OCI-LY7 (cell line): ENCODE measurements at regions not wholly inside any gene's neighbourhood (a gene's known extent, or its start where the extent isn't known, plus 50 kb on each side); places are given as distances from the start of the nearest gene placed in this dataset.

Experiments
- BruUV-seq: library from RNA; stranded (reverse); fragments of 400-500 nt; replicated peaks from 2 replicates; lab custom pipeline; 2021; lab: Mats Ljungman, UMichigan
- CTCF ChIA-PET: fragments of 300-600 bp; sonication (Branson Sonifier 250); formaldehyde crosslinking; loops from one replicate; lab custom pipeline; 2022; ENCODE audit warnings: antibody characterized with exemption; ENCODE audit not compliant: unreplicated experiment; lab: Charles Lee
- POLR2A ChIA-PET: fragments of 300-600 bp; sonication (Branson Sonifier 250); formaldehyde crosslinking; loops from one replicate; lab custom pipeline; 2022; ENCODE audit warnings: antibody characterized with exemption; lab: Charles Lee
- DNase-seq: peaks from one replicate; pipeline ENCODE4 v3.0.0-alpha.2; 2015; ENCODE audit warnings: low spot score
- H2AFZ ChIP-seq: fragments of 200-600 bp; sonication (generic), shearing (Covaris generic); 2 replicates; pipeline ENCODE4 v1.6.1; 2014; ENCODE audit warnings: mild to moderate bottlenecking, antibody characterized with exemption, low read length, moderate library complexity
- H3K27ac ChIP-seq: fragments of 200-600 bp; sonication (generic); 2 replicates; pipeline ENCODE4 v1.5.1; 2014; ENCODE audit warnings: mixed run types, low read depth, mild to moderate bottlenecking, moderate library complexity, low read length, inconsistent platforms; ENCODE audit not compliant: poor library complexity, severe bottlenecking
- H3K36me3 ChIP-seq: fragments of 200-600 bp; sonication (generic); 2 replicates; pipeline ENCODE4 v1.6.1; 2014; ENCODE audit warnings: mild to moderate bottlenecking, antibody characterized with exemption, low read length, moderate library complexity, mixed read lengths; ENCODE audit not compliant: insufficient read depth
- H3K4me1 ChIP-seq: fragments of 200-600 bp; sonication (generic); 2 replicates; pipeline ENCODE4 v1.5.1; 2014; ENCODE audit warnings: mild to moderate bottlenecking, low read length; ENCODE audit not compliant: insufficient read depth, poor library complexity, severe bottlenecking
- H3K4me2 ChIP-seq: fragments of 200-600 bp; sonication (generic); 2 replicates; pipeline ENCODE4 v1.6.1; 2014; ENCODE audit warnings: mild to moderate bottlenecking, low read length
- H3K4me3 ChIP-seq: fragments of 200-600 bp; sonication (generic); 2 replicates; pipeline ENCODE4 v1.5.1; 2014; ENCODE audit warnings: mild to moderate bottlenecking, low read depth, low read length; ENCODE audit not compliant: poor library complexity, severe bottlenecking
- H3K79me2 ChIP-seq: fragments of 200-600 bp; sonication (generic); 2 replicates; pipeline ENCODE4 v1.6.1; 2016; ENCODE audit warnings: low read depth, mild to moderate bottlenecking, low read length, moderate library complexity, mixed read lengths; ENCODE audit not compliant: insufficient read depth
- H3K9me2 ChIP-seq: fragments of 200-600 bp; sonication (generic); 2 replicates; pipeline ENCODE4 v1.6.1; 2016; ENCODE audit warnings: mild to moderate bottlenecking, low read length, mixed read lengths; ENCODE audit not compliant: insufficient read depth
- H3K9me3 ChIP-seq: fragments of 200-600 bp; sonication (generic); 2 replicates; pipeline ENCODE4 v1.6.1; 2014; ENCODE audit warnings: mild to moderate bottlenecking, mixed run types, low read length, mixed read lengths
- H4K20me1 ChIP-seq: fragments of 200-600 bp; sonication (generic); 2 replicates; pipeline ENCODE4 v1.6.1; 2014; ENCODE audit warnings: mild to moderate bottlenecking, antibody characterized with exemption, low read length, moderate library complexity, mixed read lengths; ENCODE audit not compliant: insufficient read depth
- EZH2phosphoT487 ChIP-seq: fragments of 200-600 bp; sonication (generic); IDR thresholded peaks from 2 replicates; pipeline ENCODE4 v1.6.1; 2018; ENCODE audit warnings: low read depth, borderline replicate concordance, mild to moderate bottlenecking, mixed run types, antibody characterized with exemption, low read length, moderate library complexity, mixed read lengths
- intact Hi-C: fragments of 100-400 bp; cut with micrococcal nuclease; formaldehyde crosslinking; loops from one replicate; pipeline ENCODE4 v1.10.0; 2022; ENCODE audit not compliant: unreplicated experiment
- TF ChIP-seq, protein P1 (sequence below): fragments of 200-600 bp; sonication (generic); conservative IDR thresholded peaks from 2 replicates; pipeline ENCODE4 v1.5.1; 2014; ENCODE audit warnings: mild to moderate bottlenecking, antibody characterized with exemption, low read length, moderate library complexity, mixed read lengths

DNA sequence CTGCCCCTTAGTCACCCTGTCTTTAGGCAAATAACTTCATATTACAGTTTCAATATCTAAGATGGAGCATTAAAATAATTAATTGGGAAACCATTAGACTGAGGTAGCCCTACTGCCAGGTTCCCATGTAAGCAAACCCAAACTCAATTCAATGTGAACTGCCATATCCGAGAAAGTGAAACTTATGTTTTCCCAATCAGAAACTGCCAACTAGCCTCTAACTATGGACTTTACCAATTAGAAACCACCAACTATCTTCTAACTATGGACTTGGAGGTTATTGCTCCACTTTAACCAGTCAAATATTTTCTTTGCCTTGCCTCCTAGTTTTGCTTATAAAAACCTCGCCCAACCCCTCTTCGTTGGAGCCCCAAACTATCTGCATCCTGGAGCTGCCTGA is 218.5 kb downstream of the ENC1 start:
- Histone ChIP-seq H3K4me2 (no peak overlapping the region), H3K36me3 (no peaks in the 10 kb centered on the region), H3K4me3 (no peak overlapping the region), H3K9me3 (no peaks in the 10 kb centered on the region), H3K4me1 (no peaks in the 10 kb centered on the region), H4K20me1 (no peaks in the 10 kb centered on the region), H3K9me2 (no peaks in the 10 kb centered on the region), H3K79me2 (no peaks in the 10 kb centered on the region), H2AFZ (no peak overlapping the region), H3K27ac (no peak overlapping the region)
- intact Hi-C loops = no loop called here
- BruUV-seq = no TSS peak
- POLR2A ChIA-PET = no interaction called here
- TF ChIP-seq EZH2phosphoT487 = no peak
- TF ChIP-seq, protein P1, sequence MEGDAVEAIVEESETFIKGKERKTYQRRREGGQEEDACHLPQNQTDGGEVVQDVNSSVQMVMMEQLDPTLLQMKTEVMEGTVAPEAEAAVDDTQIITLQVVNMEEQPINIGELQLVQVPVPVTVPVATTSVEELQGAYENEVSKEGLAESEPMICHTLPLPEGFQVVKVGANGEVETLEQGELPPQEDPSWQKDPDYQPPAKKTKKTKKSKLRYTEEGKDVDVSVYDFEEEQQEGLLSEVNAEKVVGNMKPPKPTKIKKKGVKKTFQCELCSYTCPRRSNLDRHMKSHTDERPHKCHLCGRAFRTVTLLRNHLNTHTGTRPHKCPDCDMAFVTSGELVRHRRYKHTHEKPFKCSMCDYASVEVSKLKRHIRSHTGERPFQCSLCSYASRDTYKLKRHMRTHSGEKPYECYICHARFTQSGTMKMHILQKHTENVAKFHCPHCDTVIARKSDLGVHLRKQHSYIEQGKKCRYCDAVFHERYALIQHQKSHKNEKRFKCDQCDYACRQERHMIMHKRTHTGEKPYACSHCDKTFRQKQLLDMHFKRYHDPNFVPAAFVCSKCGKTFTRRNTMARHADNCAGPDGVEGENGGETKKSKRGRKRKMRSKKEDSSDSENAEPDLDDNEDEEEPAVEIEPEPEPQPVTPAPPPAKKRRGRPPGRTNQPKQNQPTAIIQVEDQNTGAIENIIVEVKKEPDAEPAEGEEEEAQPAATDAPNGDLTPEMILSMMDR = no peak
- no peak for DNase-seq
- CTCF ChIA-PET = no interaction called here

DNA sequence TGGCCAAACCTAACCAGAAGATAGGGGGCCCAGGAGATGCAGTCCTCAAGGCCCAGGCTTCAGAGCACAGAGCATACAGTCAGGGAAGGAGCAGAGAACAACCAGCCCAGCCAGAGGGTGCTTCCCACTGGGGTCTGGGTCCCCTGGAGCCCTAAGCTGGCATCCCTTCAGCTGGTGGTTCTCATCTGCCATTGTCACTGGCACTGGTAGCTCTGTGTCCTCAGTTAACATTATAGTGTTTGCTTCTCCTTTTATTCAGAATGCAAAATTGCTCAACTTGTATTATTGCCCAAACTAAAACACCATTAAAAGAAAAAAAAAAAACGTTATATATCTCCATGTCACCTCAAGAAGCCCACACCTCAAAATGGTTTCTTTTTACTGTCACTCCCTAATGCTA is 219.2 kb downstream of the ENC1 start:
- ChIA-PET POLR2A (interaction anchor here (0.6 kb wide), 1 partner anchor 255 kb away, joined by 3 read pairs; no protein-coding TSS in a partner anchor), CTCF (no interaction called here)
- no peak overlapping the region for H3K27ac ChIP-seq
- H3K4me2 ChIP-seq = no peak overlapping the region
- H3K4me1 ChIP-seq = no peaks in the 10 kb centered on the region
- intact Hi-C loops = no loop called here
- H3K36me3 ChIP-seq = no peaks in the 10 kb centered on the region
- H3K79me2 ChIP-seq = no peaks in the 10 kb centered on the region
- H3K9me2 ChIP-seq = no peaks in the 10 kb centered on the region
- no peak overlapping the region for H3K4me3 ChIP-seq
- BruUV-seq = no TSS peak
- no peak for DNase-seq
- no peak for TF ChIP-seq EZH2phosphoT487
- TF ChIP-seq, protein P1 = no peak
- H4K20me1 ChIP-seq = no peaks in the 10 kb centered on the region
- H2AFZ ChIP-seq = no peak overlapping the region
- no peaks in the 10 kb centered on the region for H3K9me3 ChIP-seq

DNA sequence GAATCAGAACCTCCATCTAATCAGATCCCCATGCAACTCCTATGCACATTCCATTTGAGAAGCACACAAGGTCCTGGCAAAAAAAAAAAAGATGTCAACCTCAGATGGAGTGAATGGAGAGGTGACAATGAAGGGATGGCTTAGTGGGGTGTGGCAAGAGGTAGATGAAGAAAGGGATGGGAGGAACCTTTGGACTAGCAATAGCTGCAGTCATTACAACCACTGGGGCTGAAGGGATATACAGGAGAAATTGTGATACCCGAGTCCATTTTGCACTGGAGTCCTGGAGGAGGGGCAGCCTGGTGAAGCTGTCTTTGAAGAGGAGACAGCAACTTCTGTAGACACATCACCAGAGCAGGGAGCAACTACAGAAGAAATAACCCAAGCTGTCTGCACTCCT is 219.6 kb downstream of the ENC1 start:
- POLR2A ChIA-PET = interaction anchor here (0.6 kb wide), 2 partner anchors 114 to 256 kb away, joined by 3 to 4 read pairs; no protein-coding TSS in a partner anchor
- H3K4me3 ChIP-seq = no peak overlapping the region
- no peaks in the 10 kb centered on the region for H4K20me1 ChIP-seq
- DNase-seq = no peak
- no peak overlapping the region for H3K27ac ChIP-seq
- no peaks in the 10 kb centered on the region for H3K79me2 ChIP-seq
- BruUV-seq = no TSS peak
- no peaks in the 10 kb centered on the region for H3K9me2 ChIP-seq
- TF ChIP-seq EZH2phosphoT487 = no peak
- TF ChIP-seq, protein P1 = no peak
- CTCF ChIA-PET = no interaction called here
- H2AFZ ChIP-seq = no peak overlapping the region
- no peaks in the 10 kb centered on the region for H3K9me3 ChIP-seq
- H3K36me3 ChIP-seq = no peaks in the 10 kb centered on the region
- intact Hi-C loops = no loop called here
- H3K4me1 ChIP-seq = no peaks in the 10 kb centered on the region
- H3K4me2 ChIP-seq = no peak overlapping the region
